ENCODE measurements at regions not wholly inside any gene's neighbourhood (a gene's known extent, or its start where the extent isn't known, plus 50 kb on each side); places are given as distances from the start of the nearest gene placed in this dataset.

- no peaks in the 10 kb centered on the region for H3K4me1 ChIP-seq (replicated peaks in 1 of 2; ENCODE audit: control insufficient read depth in 2 of 2, insufficient read depth in 2 of 2, low read length in 2 of 2)
- no peak overlapping the region for H3K9ac ChIP-seq (ENCODE audit: insufficient read depth in 1 of 2, low read depth in 2 of 2, low read length in 2 of 2)
- H3K4me3 ChIP-seq, result no peak overlapping the region
- H3K9me3 ChIP-seq (replicated peaks; ENCODE audit: control insufficient read depth, insufficient read depth, low read depth, low read length), result no peaks in the 10 kb centered on the region
- H3K79me2 ChIP-seq (ENCODE audit: control insufficient read depth, insufficient read depth, low read length), result no peaks in the 10 kb centered on the region
- H3K27ac ChIP-seq (ENCODE audit: extremely low read depth, low read depth, low read length), result no peak overlapping the region
- H3K27me3 ChIP-seq (ENCODE audit: control insufficient read depth in 2 of 2, insufficient read depth in 2 of 2, low read length in 2 of 2), result no peaks in the 10 kb centered on the region
- ATAC-seq (no peak), FAIRE-seq (no peak), DNase-seq (ENCODE audit: extremely low read depth in 1 of 4, low spot score in 3 of 4) (no peak)
- in situ Hi-C loops (cut with MboI) (no loop called here), intact Hi-C loops (cut with micrococcal nuclease) (no loop called here)
- BruUV-seq (replicated peaks), result no TSS peak
- CTCF ChIA-PET (ENCODE audit: low intra/inter-chr PET ratio), result no interaction called here
- no peak overlapping the region for H2AFZ ChIP-seq (ENCODE audit: low read depth, low read length)
- TF ChIP-seq ZNF384 (IDR thresholded peaks at IDR 0.05; ENCODE audit: low read depth, low read length) (no peak), ZMIZ1 (IDR thresholded peaks at IDR 0.05; ENCODE audit: low read depth in 2 of 2, low read length in 2 of 2) (no peak), FOSL1 (tag; conservative IDR thresholded peaks at IDR 0.05) (no peak), POLR3G (IDR thresholded peaks at IDR 0.05; ENCODE audit: extremely low read depth, insufficient read length, insufficient replicate concordance) (no peak), GTF2A2 (tag; IDR thresholded peaks at IDR 0.05) (no peak), KDM5B (IDR thresholded peaks at IDR 0.05; ENCODE audit: insufficient replicate concordance, low read depth, low read length) (no peak), PHF8 (IDR thresholded peaks at IDR 0.05; ENCODE audit: borderline replicate concordance, low read length) (no peak), SPI1 (IDR thresholded peaks at IDR 0.05; ENCODE audit: borderline replicate concordance, low read depth, low read length) (no peak)
- no peaks in the 10 kb centered on the region for H3K36me3 ChIP-seq (ENCODE audit: control insufficient read depth, insufficient read depth, low read length)
- POLR2A ChIA-PET, result no interaction called here
- WGBS (ENCODE audit: insufficient coverage, low coverage, missing lambda C conversion rate), result 0% methylated on average over 1 of the region's 1 CpG
- no peaks in the 10 kb centered on the region for H3K9me1 ChIP-seq (ENCODE audit: control insufficient read depth, insufficient read depth, low read length)
- H3K4me2 ChIP-seq (ENCODE audit: insufficient read depth, low read length), result no peak overlapping the region
- H4K20me1 ChIP-seq (replicated peaks; ENCODE audit: control insufficient read depth, insufficient read depth, low read length), result no peaks in the 10 kb centered on the region
Observed at GRCh38 chr12:39081910-39082309, 176.5 kb upstream of the CPNE8 start.

Measured in K562 (cell line).